ENCODE measurements at regions not wholly inside any gene's neighbourhood (a gene's known extent, or its start where the extent isn't known, plus 50 kb on each side); places are given as distances from the start of the nearest gene placed in this dataset.
A peak's percentile ranks its signal among the peaks of the same experiment; 100 is the strongest.

DNA sequence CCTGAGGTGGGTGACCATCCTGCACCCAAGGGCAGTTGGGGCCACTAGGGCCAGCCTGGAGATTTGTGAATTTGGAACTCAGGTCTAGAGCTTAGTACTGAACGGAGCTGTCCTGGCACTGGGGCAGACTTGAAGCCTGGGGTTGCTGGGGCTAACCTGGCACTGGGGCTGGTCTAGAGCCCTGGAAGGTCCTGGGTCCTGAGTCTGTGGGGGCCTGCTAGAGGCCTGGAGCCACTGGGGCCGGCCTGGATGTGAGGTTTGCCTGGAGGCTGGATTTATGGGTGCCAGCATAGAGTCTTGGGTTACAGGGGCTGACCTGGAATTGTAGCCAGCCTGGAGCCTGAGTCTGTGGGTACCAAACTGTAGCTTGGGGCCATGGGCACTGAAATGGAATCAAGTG lies 1216.9 kb downstream of the CDH11 start:
- CTCF ChIA-PET: no interaction called here
- H3K9me3 Mint-ChIP-seq: peaks cover 24 to 46% (median 25%) of the 10 kb centered on the region in 5 donors
- no peak overlapping the region for H3K27ac Mint-ChIP-seq
- H3K36me3 ChIP-seq (ENCODE audit: insufficient read depth, low read length): no peaks in the 10 kb centered on the region
- H3K27me3 ChIP-seq (ENCODE audit: insufficient read depth, low read length, poor library complexity, severe bottlenecking): no peaks in the 10 kb centered on the region
- H3K27me3 Mint-ChIP-seq: no peaks in the 10 kb centered on the region
- no peak overlapping the region for H3K27ac ChIP-seq (ENCODE audit: low read depth, low read length)
- H3K4me1 ChIP-seq (ENCODE audit: insufficient read depth, low read length): no peaks in the 10 kb centered on the region
- POLR2A ChIA-PET: no interaction called here
- no peak overlapping the region for H3K4me3 Mint-ChIP-seq
- no peaks in the 10 kb centered on the region for H3K4me1 Mint-ChIP-seq
- H3K4me3 ChIP-seq (ENCODE audit: low read length): no peak overlapping the region
- no peaks in the 10 kb centered on the region for H3K9me3 ChIP-seq (ENCODE audit: low read length)
- H3K36me3 Mint-ChIP-seq: no peaks in the 10 kb centered on the region
- peak in 1 of 5 donors; percentile 30 for DNase-seq

GRCh38 chr16:63904182-63904581 lies 1217.7 kb downstream of the CDH11 start:
- Histone ChIP-seq H3K27ac (ENCODE audit: low read depth, low read length) (no peak overlapping the region), H3K36me3 (ENCODE audit: insufficient read depth, low read length) (no peaks in the 10 kb centered on the region), H3K9me3 (ENCODE audit: low read length) (no peaks in the 10 kb centered on the region), H3K4me3 (ENCODE audit: low read length) (no peak overlapping the region), H3K27me3 (ENCODE audit: insufficient read depth, low read length, poor library complexity, severe bottlenecking) (no peaks in the 10 kb centered on the region), H3K4me1 (ENCODE audit: insufficient read depth, low read length) (no peaks in the 10 kb centered on the region)
- ChIA-PET POLR2A (no interaction called here), CTCF (interaction anchor here (1.3 kb wide), 1 partner anchor 9 kb away, joined by 4 read pairs; no protein-coding TSS in a partner anchor)
- Mint-ChIP-seq H3K36me3 (no peaks in the 10 kb centered on the region), H3K9me3 (peaks cover 24 to 38% (median 27%) of the 10 kb centered on the region in 5 donors), H3K4me1 (no peaks in the 10 kb centered on the region), H3K27ac (no peak overlapping the region), H3K27me3 (no peaks in the 10 kb centered on the region), H3K4me3 (no peak overlapping the region)
- DNase-seq: no peak

DNA sequence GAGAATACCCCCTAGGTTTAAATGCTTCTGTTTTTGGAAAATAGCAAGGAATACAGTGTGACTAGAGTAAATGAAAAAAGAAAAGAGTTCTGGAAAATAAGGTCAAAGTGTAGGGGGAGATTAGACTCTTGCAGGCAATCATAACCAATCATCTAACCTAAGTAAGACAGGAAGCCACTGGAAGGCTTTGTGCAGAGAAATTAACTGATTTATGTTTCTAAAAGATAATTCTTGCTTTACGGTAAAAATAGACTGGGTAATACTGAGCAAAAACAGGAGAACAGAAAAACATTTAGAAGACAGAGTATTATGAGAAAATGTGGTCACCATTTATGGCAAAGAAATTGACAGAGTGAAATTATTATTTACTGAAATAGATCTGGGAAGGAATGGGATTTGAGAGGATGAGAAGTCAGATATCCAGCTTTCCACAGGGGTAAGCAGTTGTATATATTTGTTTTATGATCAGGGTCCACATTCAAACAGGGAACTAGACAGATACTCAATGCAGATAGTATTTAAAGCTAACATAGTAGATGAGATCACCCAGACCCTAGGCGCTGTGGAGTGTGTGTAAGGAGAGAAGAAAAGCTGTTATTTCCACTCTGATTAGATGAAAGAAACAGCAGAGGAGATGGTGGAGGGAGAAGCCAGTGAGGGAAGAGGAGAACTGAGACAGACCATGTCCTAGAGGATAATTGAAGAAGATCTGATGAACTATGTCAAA lies 1225.3 kb downstream of the CDH11 start:
- POLR2A ChIA-PET: no interaction called here
- Histone ChIP-seq H3K27me3 (ENCODE audit: insufficient read depth, low read length, poor library complexity, severe bottlenecking) (no peaks in the 10 kb centered on the region), H3K4me1 (ENCODE audit: insufficient read depth, low read length) (no peaks in the 10 kb centered on the region), H3K36me3 (ENCODE audit: insufficient read depth, low read length) (no peaks in the 10 kb centered on the region), H3K4me3 (ENCODE audit: low read length) (no peak overlapping the region), H3K9me3 (ENCODE audit: low read length) (no peaks in the 10 kb centered on the region), H3K27ac (ENCODE audit: low read depth, low read length) (no peak overlapping the region)
- Mint-ChIP-seq H3K4me3 (no peak overlapping the region), H3K27me3 (no peaks in the 10 kb centered on the region), H3K27ac (no peak overlapping the region), H3K36me3 (no peaks in the 10 kb centered on the region), H3K4me1 (no peaks in the 10 kb centered on the region), H3K9me3 (peaks cover 3 to 27% (median 9%) of the 10 kb centered on the region in 5 donors)
- DNase-seq: no peak
- CTCF ChIA-PET: no interaction called here

GRCh38 chr16:63890723-63891122 lies 1231.1 kb downstream of the CDH11 start:
- Mint-ChIP-seq H3K4me3 (no peak overlapping the region), H3K27ac (no peak overlapping the region), H3K36me3 (no peaks in the 10 kb centered on the region), H3K4me1 (no peaks in the 10 kb centered on the region), H3K27me3 (no peaks in the 10 kb centered on the region), H3K9me3 (peaks cover 17 to 52% (median 25%) of the 10 kb centered on the region in 5 donors)
- H3K27ac ChIP-seq (ENCODE audit: low read depth, low read length): no peak overlapping the region
- H3K9me3 ChIP-seq (ENCODE audit: low read length): no peaks in the 10 kb centered on the region
- ChIA-PET CTCF (no interaction called here), POLR2A (no interaction called here)
- H3K4me1 ChIP-seq (ENCODE audit: insufficient read depth, low read length): no peaks in the 10 kb centered on the region
- no peaks in the 10 kb centered on the region for H3K36me3 ChIP-seq (ENCODE audit: insufficient read depth, low read length)
- DNase-seq: no peak
- H3K27me3 ChIP-seq (ENCODE audit: insufficient read depth, low read length, poor library complexity, severe bottlenecking): no peaks in the 10 kb centered on the region
- H3K4me3 ChIP-seq (ENCODE audit: low read length): no peak overlapping the region

DNA sequence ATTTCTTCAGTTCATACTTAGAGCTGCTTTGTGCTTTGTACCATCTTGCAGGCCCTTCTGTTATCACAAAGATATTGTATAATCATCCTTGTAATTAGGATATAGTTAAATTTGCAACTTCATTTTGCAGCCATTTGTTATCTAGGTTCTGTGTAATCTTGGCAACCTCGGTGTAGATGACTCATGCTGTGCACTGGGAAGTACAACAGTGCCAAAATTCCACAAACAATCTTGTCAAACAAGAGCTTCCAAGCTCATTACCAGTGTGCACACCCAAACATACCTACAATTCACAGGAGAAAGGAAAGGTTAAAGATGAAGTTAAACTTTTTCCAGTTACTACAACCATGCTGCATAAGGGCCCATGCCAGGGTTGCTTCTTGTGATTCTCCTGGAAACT lies 1231.8 kb downstream of the CDH11 start:
- Mint-ChIP-seq H3K36me3 (no peaks in the 10 kb centered on the region), H3K4me1 (no peaks in the 10 kb centered on the region), H3K27ac (no peak overlapping the region), H3K4me3 (no peak overlapping the region), H3K9me3 (peaks cover 16 to 46% (median 22%) of the 10 kb centered on the region in 5 donors), H3K27me3 (no peaks in the 10 kb centered on the region)
- no peaks in the 10 kb centered on the region for H3K4me1 ChIP-seq (ENCODE audit: insufficient read depth, low read length)
- ChIA-PET CTCF (no interaction called here), POLR2A (no interaction called here)
- no peak overlapping the region for H3K4me3 ChIP-seq (ENCODE audit: low read length)
- no peak overlapping the region for H3K27ac ChIP-seq (ENCODE audit: low read depth, low read length)
- no peaks in the 10 kb centered on the region for H3K9me3 ChIP-seq (ENCODE audit: low read length)
- H3K27me3 ChIP-seq (ENCODE audit: insufficient read depth, low read length, poor library complexity, severe bottlenecking): no peaks in the 10 kb centered on the region
- DNase-seq: no peak
- H3K36me3 ChIP-seq (ENCODE audit: insufficient read depth, low read length): no peaks in the 10 kb centered on the region

- H3K36me3 ChIP-seq (ENCODE audit: insufficient read depth, low read length): no peaks in the 10 kb centered on the region
- H3K4me1 Mint-ChIP-seq: no peaks in the 10 kb centered on the region
These were observed 1238.8 kb downstream of the CDH11 start for GRCh38 chr16:63883091-63883490.

DNA sequence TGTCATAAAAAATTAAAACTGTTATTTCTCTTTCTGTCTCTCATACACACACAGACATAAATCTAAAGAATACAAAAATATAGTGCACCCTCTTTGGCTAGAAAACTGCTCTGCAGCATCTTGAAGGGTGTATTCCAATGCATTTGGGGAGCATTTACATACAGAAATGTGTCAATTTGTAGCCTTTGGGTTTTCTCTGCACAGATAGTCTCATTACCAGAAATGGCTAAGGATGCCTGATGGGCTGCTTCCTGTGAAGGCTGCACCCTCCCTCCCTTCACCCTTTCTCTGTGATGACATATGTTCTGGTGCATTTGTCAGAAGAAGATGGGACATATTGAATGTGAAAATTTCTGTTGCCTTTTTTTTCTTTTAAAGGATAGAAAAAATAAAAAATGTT lies 1239.3 kb downstream of the CDH11 start:
- no peaks in the 10 kb centered on the region for H3K9me3 ChIP-seq (ENCODE audit: low read length)
- ChIA-PET CTCF (no interaction called here), POLR2A (no interaction called here)
- Mint-ChIP-seq H3K4me3 (no peak overlapping the region), H3K27ac (no peak overlapping the region), H3K9me3 (peaks cover 15 to 55% (median 35%) of the 10 kb centered on the region in 5 donors), H3K27me3 (no peaks in the 10 kb centered on the region), H3K36me3 (no peaks in the 10 kb centered on the region), H3K4me1 (no peaks in the 10 kb centered on the region)
- no peaks in the 10 kb centered on the region for H3K4me1 ChIP-seq (ENCODE audit: insufficient read depth, low read length)
- H3K4me3 ChIP-seq (ENCODE audit: low read length): no peak overlapping the region
- DNase-seq: no peak
- H3K27ac ChIP-seq (ENCODE audit: low read depth, low read length): no peak overlapping the region
- H3K27me3 ChIP-seq (ENCODE audit: insufficient read depth, low read length, poor library complexity, severe bottlenecking): no peaks in the 10 kb centered on the region
- H3K36me3 ChIP-seq (ENCODE audit: insufficient read depth, low read length): no peaks in the 10 kb centered on the region

More at GRCh38 chr16:63883091-63883490, 1238.8 kb downstream of the CDH11 start:
- Histone ChIP-seq H3K9me3 (ENCODE audit: low read length) (no peaks in the 10 kb centered on the region), H3K4me3 (ENCODE audit: low read length) (no peak overlapping the region), H3K27me3 (ENCODE audit: insufficient read depth, low read length, poor library complexity, severe bottlenecking) (no peaks in the 10 kb centered on the region), H3K27ac (ENCODE audit: low read depth, low read length) (no peak overlapping the region), H3K4me1 (ENCODE audit: insufficient read depth, low read length) (no peaks in the 10 kb centered on the region)
- ChIA-PET POLR2A (no interaction called here), CTCF (no interaction called here)
- no peak for DNase-seq
- peaks cover 15 to 53% (median 37%) of the 10 kb centered on the region in 5 donors for H3K9me3 Mint-ChIP-seq
- no peak overlapping the region for H3K27ac Mint-ChIP-seq
- no peak overlapping the region for H3K4me3 Mint-ChIP-seq
- no peaks in the 10 kb centered on the region for H3K27me3 Mint-ChIP-seq
- H3K36me3 Mint-ChIP-seq: no peaks in the 10 kb centered on the region

- no peaks in the 10 kb centered on the region for H3K9me3 ChIP-seq (ENCODE audit: low read length)
- ChIA-PET POLR2A (no interaction called here), CTCF (no interaction called here)
- Mint-ChIP-seq H3K27me3 (no peaks in the 10 kb centered on the region), H3K4me3 (no peak overlapping the region), H3K36me3 (no peaks in the 10 kb centered on the region), H3K27ac (no peak overlapping the region), H3K9me3 (peaks cover 6 to 48% (median 29%) of the 10 kb centered on the region in 5 donors), H3K4me1 (no peaks in the 10 kb centered on the region)
- no peaks in the 10 kb centered on the region for H3K27me3 ChIP-seq (ENCODE audit: insufficient read depth, low read length, poor library complexity, severe bottlenecking)
- DNase-seq: no peak
- H3K4me3 ChIP-seq (ENCODE audit: low read length): no peak overlapping the region
- no peaks in the 10 kb centered on the region for H3K4me1 ChIP-seq (ENCODE audit: insufficient read depth, low read length)
- no peak overlapping the region for H3K27ac ChIP-seq (ENCODE audit: low read depth, low read length)
- no peaks in the 10 kb centered on the region for H3K36me3 ChIP-seq (ENCODE audit: insufficient read depth, low read length)
These were observed 1240.9 kb downstream of the CDH11 start for GRCh38 chr16:63880948-63881347.

All from CD8-positive, alpha-beta memory T cell (primary cell).